ENCODE measurements at regions not wholly inside any gene's neighbourhood (a gene's known extent, or its start where the extent isn't known, plus 50 kb on each side); places are given as distances from the start of the nearest gene placed in this dataset.

DNA sequence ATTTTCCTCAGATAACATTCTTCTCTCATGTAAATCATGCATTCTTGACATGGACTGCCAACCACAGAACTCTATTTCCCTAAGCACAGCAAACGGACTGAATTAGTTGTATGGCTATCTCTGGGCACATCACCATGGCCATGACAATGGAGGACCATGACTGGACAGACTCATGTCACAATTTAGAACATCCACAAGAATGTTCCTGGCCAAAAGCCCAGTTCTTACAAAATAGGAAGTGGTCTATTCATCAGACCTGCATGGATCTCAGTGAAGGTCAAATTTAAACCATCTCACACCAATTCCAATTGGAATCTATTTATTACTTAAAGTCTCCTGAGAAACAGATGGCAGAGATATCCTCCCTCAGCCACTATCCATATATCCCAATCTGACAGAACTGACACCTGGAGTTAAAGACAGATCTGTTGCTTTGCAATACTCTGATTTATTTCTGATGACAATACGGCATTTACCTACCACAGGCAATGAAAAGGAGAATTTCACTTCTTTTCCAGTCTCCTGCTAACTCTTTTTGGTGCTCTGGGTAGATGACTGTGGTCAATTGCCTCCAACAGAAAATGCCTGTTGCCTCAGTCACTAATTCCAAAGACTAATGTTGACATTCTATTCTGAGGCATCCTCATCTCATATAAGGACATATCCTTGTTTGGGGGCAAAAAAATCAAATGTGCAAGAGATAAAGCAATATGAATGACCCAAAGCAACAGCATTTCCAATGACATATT lies 254.8 kb downstream of the HTR7 start:
- no peak for TF ChIP-seq POLR2A (IDR thresholded peaks at IDR 0.05)
- TF ChIP-seq, protein P1, sequence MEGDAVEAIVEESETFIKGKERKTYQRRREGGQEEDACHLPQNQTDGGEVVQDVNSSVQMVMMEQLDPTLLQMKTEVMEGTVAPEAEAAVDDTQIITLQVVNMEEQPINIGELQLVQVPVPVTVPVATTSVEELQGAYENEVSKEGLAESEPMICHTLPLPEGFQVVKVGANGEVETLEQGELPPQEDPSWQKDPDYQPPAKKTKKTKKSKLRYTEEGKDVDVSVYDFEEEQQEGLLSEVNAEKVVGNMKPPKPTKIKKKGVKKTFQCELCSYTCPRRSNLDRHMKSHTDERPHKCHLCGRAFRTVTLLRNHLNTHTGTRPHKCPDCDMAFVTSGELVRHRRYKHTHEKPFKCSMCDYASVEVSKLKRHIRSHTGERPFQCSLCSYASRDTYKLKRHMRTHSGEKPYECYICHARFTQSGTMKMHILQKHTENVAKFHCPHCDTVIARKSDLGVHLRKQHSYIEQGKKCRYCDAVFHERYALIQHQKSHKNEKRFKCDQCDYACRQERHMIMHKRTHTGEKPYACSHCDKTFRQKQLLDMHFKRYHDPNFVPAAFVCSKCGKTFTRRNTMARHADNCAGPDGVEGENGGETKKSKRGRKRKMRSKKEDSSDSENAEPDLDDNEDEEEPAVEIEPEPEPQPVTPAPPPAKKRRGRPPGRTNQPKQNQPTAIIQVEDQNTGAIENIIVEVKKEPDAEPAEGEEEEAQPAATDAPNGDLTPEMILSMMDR (IDR thresholded peaks at IDR 0.05), result no peak
- no peak for TF ChIP-seq POLR2AphosphoS5 (IDR thresholded peaks at IDR 0.05)
